Spinal cord (tissue), 9 donors: ENCODE measurements at regions not wholly inside any gene's neighbourhood (a gene's known extent, or its start where the extent isn't known, plus 50 kb on each side); places are given as distances from the start of the nearest gene placed in this dataset.
"Not testable (repeated sequence)": the region's sequence is repeated elsewhere in the genome, so short reads cannot be mapped to it uniquely, and the experiment has no call there.

Experiments used
- DNase-seq, 6 donors: peaks; one replicate each; pipeline versions ENCODE4 v3.0.0 to v3.0.0-alpha.2; 2013 to 2015; ENCODE audit warnings: low spot score in 6 of 6, low read depth in 4 of 6
- H3K27ac ChIP-seq: one replicate; pipeline ENCODE4 v1.5.1; 2013; ENCODE audit warnings: low read depth, low read length, control low read depth
- H3K27me3 ChIP-seq: one replicate; pipeline ENCODE4 v1.6.1; 2013; ENCODE audit warnings: low read length; ENCODE audit not compliant: control insufficient read depth, insufficient read depth
- H3K36me3 ChIP-seq: one replicate; pipeline ENCODE4 v1.6.1; 2013; ENCODE audit warnings: low read length; ENCODE audit not compliant: control insufficient read depth, insufficient read depth
- H3K4me1 ChIP-seq: one replicate; pipeline ENCODE4 v1.6.1; 2013; ENCODE audit warnings: low read length; ENCODE audit not compliant: control insufficient read depth, insufficient read depth
- H3K4me3 ChIP-seq: one replicate; pipeline ENCODE4 v1.5.1; 2013; ENCODE audit warnings: low read depth, low read length, control low read depth
- H3K9me3 ChIP-seq: one replicate; pipeline ENCODE4 v1.6.1; 2013; ENCODE audit warnings: low read length; ENCODE audit not compliant: control insufficient read depth, insufficient read depth
- WGBS: methylation state at CpG from one replicate; pipeline ENCODE4 v1.1.5; 2013; ENCODE audit warnings: missing lambda C conversion rate; ENCODE audit not compliant: insufficient coverage; 5-methylcytosine and 5-hydroxymethylcytosine counted together
- donor health status: healthy.

DNA sequence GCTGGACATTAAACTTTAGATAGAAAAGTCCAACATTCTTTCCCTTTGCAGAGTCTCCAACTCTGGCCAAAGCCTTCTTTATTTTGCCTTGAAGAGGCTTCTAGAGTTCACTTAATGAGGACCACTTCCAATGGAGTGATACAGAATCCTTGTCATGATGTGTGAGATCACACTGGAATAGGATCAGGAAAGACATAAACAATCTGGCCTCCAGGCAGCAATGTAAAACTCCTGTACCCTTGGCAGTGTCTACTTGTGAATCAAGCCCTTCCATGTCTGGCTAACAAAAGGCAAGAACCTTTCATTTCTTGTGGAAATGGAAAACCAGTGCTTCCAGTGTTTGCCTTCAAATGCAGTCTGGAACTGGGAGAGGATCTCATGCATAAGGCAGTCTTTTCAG is 56.5 kb upstream of the FIBIN start:
- Histone ChIP-seq H3K4me1 (no peaks in the 10 kb centered on the region), H3K9me3 (no peaks in the 10 kb centered on the region), H3K27ac (no peak overlapping the region), H3K4me3 (no peak overlapping the region), H3K27me3 (no peaks in the 10 kb centered on the region), H3K36me3 (no peaks in the 10 kb centered on the region)
- peak in 1 of 6 donors; percentile 18 for DNase-seq

DNA sequence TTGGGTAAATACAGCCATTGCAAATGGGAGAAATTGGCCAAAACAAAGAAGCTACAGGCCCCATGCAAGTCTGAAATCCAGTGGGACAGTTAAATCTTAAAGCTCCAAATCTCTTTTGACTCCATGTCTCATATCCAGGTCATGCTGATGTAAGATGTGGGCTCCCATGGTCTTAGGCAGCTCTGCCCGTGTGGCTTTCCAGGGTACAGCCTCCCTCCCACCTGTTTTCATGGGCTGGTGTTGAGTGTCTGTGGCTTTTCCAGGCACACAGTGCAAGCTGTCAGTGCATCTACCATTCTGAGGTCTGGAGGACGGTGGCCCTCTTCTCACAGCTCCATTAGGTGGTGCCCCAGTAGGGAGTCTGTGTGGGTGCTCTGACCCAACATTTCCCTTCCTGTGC is 53.4 kb upstream of the FIBIN start:
- not testable (repeated sequence) for H3K27ac ChIP-seq, H3K9me3 ChIP-seq, H3K4me1 ChIP-seq, H3K27me3 ChIP-seq, H3K4me3 ChIP-seq, DNase-seq, H3K36me3 ChIP-seq
- WGBS: 85% methylated on average over 2 of the region's 2 CpGs

DNA sequence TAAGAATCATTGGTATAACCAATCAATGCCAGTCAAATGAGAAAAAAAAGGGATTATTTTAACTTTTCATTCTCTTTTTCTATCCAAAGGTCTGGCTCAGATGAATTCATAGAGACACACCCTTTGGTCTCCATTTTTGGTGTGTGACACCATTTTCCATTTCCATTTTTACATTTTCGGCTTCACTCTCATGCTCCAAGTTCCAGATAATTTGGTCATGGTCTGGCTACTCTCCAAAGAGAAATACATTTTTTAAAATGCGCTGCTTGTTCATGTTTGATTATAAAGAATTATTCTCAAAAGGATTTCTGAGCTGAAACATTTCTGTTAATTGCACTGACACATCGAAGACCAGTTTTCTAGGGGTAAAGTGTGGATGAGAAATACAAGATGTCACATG is 51.6 kb upstream of the FIBIN start:
- no CpG with 5 or more reads among the region's 3 CpGs for WGBS
- Histone ChIP-seq H3K27me3 (no peaks in the 10 kb centered on the region), H3K9me3 (no peaks in the 10 kb centered on the region), H3K4me3 (no peak overlapping the region), H3K36me3 (no peaks in the 10 kb centered on the region), H3K27ac (no peak overlapping the region), H3K4me1 (no peaks in the 10 kb centered on the region)
- DNase-seq: no peak

DNA sequence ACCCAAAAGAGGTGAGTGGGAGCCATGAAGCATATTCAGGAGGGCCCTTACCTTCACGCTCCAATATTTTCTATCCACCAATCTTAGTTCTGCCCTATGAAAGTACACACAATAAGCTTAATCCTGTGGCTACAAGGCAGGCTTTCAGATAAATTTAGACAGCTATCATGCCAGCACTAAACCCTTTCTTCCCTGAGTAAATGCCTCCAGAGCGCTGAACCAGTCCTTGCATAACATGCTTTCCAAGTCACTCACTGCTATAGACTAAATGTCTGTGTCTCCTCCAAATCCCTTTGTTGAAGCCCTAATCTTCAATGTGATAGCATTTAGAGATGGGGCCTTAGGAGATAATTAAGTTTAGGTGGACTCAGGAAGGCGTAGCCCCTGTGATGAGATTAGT is 50.3 kb upstream of the FIBIN start:
- Histone ChIP-seq H3K36me3 (no peaks in the 10 kb centered on the region), H3K27me3 (no peaks in the 10 kb centered on the region), H3K4me3 (no peak overlapping the region), H3K4me1 (no peaks in the 10 kb centered on the region), H3K9me3 (no peaks in the 10 kb centered on the region), H3K27ac (no peak overlapping the region)
- DNase-seq: no peak
- 93% methylated on average over 2 of the region's 3 CpGs for WGBS
